HG03196 (cell line): ENCODE measurements at regions not wholly inside any gene's neighbourhood (a gene's known extent, or its start where the extent isn't known, plus 50 kb on each side); places are given as distances from the start of the nearest gene placed in this dataset.
"Not testable (repeated sequence)": the region's sequence is repeated elsewhere in the genome, so short reads cannot be mapped to it uniquely, and the experiment has no call there.

Experiments
- ATAC-seq: cut with Tn5 transposase; IDR thresholded peaks from one replicate; pipeline ENCODE4 v1.9.1; 2021; ENCODE audit not compliant: unreplicated experiment

DNA sequence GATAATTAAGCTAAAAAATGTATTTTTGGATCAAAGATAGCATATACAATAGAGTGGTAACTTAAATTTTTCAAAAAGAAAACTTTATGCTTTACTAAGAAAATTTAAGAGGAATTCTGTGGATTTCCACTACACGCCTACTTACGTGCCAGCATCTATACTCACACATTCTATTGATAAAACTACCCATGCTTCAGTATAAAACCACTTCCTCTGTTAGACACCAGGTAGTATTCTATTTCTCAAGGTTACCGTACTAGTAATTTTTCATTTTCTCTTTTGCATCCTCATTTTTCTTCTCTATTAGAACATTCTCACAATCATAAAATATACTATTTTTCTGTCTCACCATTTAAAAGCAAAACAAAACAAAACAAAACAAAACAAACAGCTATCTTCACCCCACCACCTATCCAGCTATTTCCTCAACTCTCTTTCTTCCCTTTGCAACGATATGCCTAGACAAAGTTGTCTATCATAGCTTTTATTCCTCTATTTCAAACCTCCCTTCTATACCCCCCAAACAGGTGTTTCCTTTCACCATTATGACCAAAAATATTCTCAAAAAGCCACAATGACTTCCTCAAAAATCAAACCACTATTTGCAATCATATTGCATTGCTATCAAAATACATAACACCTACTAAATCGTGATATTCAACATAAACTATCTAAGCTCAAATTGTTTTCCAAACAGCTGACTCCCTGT lies 1652.0 kb downstream of the MRPL39 start:
- no peak for ATAC-seq

GRCh38 chr21:23952269-23952668 lies 1655.0 kb downstream of the MRPL39 start:
- no peak for ATAC-seq

GRCh38 chr21:23951251-23951650 lies 1656.0 kb downstream of the MRPL39 start:
- no peak for ATAC-seq

GRCh38 chr21:23950344-23950743 lies 1656.9 kb downstream of the MRPL39 start:
- no peak for ATAC-seq

GRCh38 chr21:23949493-23949892 lies 1657.8 kb downstream of the MRPL39 start:
- ATAC-seq, result no peak

GRCh38 chr21:23939369-23940065 lies 1667.8 kb downstream of the MRPL39 start:
- no peak for ATAC-seq

DNA sequence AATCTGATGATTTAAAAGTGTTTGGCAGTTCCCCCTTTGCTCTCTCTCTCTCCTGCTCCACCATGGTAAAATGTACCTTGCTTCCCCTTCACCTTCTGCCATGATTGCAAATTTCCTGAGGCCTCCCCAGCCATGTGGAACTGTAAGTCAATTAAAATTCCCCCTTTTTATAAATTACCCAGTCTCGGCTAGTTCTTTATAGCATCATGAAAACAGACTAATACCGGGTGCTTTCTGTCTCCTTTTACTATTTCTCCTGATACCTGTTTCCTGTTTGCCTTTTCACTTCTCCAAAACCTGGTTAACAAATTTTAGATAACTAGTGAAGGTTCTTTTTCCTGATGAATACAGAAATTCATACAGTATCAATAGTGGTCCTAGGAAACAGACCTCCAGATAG lies 1670.3 kb downstream of the MRPL39 start:
- ATAC-seq, result no peak

- no peak for ATAC-seq
Observed at GRCh38 chr21:23936224-23936623, 1671.1 kb downstream of the MRPL39 start.

- no peak for ATAC-seq
Observed at GRCh38 chr21:23930565-23930964, 1676.7 kb downstream of the MRPL39 start.

- ATAC-seq, result not testable (repeated sequence)
Observed at GRCh38 chr21:23926430-23926829, 1680.9 kb downstream of the MRPL39 start.

GRCh38 chr21:23921670-23922418 lies 1685.4 kb downstream of the MRPL39 start:
- no peak for ATAC-seq

- no peak for ATAC-seq
Observed at GRCh38 chr21:23900727-23901126, 1706.6 kb downstream of the MRPL39 start.

- no peak for ATAC-seq
Observed at GRCh38 chr21:23899561-23899960, 1707.7 kb downstream of the MRPL39 start.

DNA sequence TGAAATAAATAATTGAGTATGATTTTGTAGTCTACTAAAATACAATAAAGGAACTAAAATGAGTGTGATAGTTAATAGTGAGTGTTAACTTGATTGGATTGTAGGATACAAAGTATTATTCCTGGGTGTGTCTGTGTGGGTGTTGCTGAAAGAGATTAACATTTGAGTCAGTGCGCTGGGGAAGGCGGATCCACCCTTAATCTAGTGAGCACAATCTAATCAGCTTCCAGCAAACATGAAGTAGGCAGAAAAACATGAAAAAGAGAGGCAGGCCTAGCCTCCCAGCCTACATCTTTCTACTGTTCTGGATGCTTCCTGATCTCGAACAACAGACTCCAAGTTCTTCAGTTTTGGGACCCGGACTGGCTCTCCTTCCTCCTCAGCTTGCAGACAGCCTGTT lies 1716.6 kb downstream of the MRPL39 start:
- no peak for ATAC-seq

DNA sequence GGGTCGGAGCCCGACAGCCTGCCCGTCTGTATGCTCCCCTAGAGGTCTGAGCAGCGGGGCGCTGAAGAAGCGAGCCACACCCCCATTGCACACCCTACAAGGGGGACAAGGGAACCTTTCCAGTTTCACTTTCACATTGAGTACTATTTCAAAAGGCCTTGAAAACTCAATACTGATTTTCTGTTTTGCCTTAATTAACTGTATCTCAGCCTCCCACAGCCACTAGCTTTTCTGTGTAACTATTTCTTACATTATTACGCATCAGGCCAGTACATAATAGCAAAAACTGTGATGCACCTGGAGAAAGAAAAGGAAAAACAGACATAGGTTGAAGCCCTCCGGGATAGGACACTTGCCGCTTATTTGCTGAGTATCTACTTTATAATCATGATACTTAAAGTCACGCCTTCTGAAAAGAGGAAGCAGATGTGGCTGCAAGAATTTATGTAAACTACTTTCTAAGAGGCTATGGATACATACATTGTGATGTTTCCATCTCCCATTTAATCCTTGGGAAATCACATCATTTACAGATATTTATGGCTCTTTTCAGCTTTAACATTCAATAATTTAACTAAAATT lies 1719.5 kb downstream of the MRPL39 start:
- ATAC-seq, result peak; percentile 76

DNA sequence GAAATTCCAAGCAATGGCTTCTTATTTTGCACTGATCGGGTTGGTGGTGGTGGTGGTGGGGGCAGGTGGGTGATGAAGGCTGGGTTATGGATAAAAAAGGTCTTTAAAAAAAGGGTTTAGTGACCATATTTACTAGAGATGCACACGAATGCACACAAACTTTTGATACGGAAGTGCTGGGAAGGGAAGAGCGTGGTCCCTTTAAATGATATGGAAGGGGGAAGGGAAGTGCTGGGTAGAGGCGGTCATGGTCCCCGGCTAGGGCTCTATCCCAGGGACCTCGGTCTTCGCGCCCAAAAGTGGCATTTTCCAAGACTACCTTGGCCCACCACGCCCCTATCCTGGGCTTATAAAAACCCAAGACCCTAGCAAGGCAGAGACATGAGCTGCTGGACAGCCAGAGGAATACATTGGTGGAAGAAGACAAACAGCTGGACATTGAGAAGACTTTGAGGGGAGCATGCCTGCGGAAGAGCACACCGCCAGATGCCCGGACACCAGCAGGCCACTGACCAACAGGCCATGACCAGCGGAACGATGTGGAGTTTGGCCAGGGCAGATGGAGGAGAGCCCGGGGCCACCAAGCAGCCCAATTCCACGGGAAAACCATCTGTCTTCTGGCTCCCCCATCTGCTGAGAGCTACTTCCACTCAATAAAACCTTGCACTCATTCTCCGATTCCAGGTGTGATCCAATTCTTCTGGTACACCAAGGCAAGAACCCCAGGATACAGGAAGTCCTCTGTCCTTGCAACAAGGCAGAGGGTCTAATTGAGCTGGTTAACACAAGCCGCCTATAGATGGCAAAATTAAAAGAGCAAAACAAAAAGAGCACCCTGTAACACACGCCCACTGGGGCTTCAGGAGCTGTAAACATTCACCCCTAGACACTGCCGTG lies 1720.2 kb downstream of the MRPL39 start:
- ATAC-seq, result no peak

DNA sequence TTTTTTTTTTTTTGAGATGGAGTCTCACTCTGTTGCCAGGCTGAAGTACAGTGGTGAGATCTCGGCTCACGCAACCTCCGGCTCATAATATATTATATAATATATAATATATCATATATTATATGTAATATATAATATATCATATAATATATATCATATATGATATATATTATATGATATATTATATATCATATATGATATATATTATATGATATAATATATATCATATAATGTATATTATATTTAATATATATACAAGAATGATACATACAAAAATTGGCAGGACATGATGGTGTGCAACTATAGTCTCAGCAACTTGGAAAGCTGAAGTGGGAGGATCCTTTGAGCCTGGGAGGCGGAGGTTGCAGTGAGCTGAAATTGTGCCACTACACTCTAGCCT lies 1725.5 kb downstream of the MRPL39 start:
- ATAC-seq, result no peak

- no peak for ATAC-seq
Observed at GRCh38 chr21:23876925-23877558, 1730.2 kb downstream of the MRPL39 start.

GRCh38 chr21:23874271-23874670 lies 1733.0 kb downstream of the MRPL39 start:
- ATAC-seq, result no peak

DNA sequence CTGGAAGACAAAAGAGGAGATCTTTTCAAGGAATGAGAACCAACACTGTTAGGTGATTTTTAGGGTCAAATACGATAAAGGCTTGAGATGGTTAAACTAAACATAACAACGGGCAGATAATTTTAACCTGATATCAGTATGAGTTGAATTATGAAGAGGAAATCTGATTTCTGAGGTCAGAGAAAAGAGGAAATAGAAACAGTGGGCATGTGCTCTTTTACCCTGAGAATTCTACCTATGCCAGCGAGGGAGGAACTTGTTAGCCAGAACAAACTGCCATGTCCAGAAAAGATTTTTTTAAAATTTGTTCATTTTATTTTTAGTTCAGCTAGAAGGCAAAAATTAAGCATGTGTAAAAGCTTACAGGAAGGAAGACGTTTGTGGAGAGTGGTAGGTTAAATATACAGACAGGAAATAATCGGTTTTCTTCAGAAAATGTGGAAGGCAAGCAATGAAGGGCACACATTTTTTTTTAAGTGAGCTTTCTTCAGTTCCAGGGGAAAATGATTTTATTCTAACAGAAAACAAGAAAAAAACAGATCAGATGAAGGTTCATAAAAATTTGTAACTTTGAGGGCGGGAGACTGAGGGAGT lies 1745.3 kb downstream of the MRPL39 start:
- ATAC-seq, result no peak
